HG03108 (cell line): ENCODE measurements at regions not wholly inside any gene's neighbourhood (a gene's known extent, or its start where the extent isn't known, plus 50 kb on each side); places are given as distances from the start of the nearest gene placed in this dataset.
"Not testable (repeated sequence)": the region's sequence is repeated elsewhere in the genome, so short reads cannot be mapped to it uniquely, and the experiment has no call there.

Experiments used
- ATAC-seq: cut with Tn5 transposase; IDR thresholded peaks from one replicate; pipeline ENCODE4 v1.9.1; 2021; ENCODE audit warnings: moderate library complexity; ENCODE audit not compliant: unreplicated experiment

DNA sequence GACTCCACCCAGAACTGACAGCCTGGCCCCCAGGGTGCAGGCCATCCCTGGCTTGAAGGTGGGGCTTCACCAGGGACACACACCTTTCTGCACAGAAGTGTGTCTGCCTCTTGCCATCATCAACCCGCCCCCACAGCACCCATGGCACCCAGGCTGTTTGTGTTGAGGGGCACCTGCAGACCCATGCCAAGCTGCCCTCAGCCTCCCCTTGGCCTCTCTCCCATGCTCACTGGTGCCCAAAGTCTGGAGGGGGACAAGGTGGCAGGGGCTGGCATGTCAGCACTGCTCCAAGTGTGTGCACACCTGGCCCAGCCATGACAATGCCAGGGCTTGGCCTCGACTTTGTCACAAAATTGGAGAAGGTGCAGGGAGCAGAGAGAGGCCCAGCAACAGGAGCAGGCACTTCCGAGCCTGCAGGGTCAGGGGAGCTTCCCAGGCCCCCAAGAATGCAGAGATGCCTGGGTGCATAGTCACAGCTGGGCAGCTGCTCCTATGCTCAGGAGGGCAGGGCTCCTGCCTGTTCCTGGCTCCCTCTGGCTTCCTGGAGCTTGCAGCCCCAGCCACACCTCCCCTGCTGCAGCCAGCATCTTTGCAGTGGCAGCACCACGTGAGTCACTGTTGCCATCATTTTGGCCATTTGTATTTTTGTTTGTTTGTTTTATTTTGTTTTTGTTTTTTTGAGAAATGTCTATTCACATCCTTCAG, 280.6 kb upstream of the UBE2E3 start:
- no peak for ATAC-seq

DNA sequence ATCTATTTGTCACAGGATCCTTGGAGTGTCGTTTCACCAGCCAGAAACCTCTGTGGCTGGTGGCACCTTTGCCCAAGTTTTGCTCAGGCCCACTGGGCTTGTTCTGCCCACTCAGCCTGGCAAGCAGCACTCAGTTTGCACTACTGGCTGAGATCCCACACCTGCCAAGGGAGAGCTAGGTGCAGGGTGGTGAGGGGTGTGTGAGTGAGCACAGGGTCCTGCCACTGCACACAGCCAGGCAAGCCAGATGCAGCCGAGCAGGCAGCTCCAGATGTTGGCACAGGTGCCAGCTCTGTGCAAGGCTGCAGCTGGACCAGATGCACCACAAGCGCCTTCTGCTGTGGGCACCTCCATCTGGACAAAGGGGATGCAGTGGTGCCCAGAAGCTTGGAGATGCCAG, 281.7 kb upstream of the UBE2E3 start:
- ATAC-seq: no peak

DNA sequence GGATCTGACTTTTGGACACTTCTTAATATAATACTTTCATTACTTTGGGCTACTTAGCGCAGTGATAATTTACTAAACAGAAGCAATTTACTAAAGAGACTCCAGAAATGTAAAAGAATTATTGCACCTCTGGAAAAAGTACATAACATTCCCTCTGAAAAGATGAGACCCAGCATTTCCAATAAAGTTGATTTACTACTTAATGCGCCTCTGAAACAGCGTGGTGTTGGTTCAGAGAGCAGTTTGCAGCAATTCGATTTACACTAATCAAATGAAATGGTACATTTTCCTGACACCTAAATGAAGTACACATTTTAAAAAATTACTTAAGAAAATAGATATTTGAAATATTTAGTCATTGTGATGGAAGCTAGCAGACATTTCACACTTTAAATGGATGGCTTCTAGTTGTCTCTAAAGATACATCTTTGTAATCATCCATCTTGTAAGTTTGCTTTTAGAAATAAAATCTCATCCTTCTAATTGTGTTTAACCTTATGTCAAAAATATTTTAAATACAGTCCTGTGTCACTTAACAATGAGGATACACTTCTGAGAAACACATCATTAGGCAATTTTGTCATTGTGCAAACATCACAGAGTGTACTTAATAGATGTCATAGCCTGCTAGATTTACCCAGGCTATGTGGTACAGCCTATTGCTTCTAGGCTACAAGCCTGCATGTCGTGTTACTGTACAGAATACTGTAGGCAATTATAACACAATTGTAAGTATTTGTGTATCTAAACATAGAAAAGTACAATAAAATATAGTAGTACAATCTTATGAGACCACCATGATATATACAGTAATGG, 284.6 kb upstream of the UBE2E3 start:
- no peak for ATAC-seq

DNA sequence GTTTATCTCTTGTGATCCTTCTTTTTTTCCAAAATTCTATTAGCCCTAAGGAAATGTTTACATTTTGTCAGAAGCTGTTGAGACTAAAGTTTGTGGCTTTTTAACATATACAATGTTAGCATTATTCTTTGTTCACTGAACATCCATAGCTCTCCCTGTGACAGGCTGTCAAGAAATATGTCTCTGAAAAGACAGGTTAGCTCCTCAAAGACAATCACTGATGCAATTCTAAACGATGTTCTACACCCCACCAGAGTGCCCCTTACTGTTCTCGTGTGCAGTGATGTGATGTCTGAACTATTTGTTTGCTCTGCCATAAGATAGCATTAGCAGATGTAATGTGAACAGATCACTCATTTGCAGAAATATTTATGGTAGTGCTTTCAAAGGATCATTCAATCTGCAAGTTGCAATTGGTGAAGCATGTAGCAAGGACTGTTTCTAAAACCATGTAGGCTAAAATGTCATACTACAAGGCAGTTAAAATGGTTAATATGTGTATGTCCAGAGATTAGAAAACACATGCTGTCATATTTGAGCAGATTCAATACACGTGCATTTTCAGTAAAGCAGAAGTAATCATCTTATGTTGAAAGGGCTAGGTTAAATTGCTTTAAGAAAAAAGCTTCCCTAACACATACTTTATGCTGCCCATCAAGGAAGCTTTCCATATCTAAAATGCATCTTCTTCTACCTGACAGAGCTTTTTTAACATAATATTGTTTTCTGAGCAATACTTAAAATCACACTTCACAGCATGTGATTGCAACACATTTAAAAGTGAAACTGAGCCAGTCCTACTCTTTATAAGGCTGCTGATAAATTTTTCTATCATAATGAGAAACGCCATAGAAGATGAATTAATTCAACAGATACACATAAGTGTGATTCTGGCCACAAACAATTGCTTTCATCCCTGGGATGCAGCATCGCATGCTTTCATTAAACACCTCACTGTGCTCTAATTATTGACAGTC, 285.7 kb upstream of the UBE2E3 start:
- no peak for ATAC-seq

DNA sequence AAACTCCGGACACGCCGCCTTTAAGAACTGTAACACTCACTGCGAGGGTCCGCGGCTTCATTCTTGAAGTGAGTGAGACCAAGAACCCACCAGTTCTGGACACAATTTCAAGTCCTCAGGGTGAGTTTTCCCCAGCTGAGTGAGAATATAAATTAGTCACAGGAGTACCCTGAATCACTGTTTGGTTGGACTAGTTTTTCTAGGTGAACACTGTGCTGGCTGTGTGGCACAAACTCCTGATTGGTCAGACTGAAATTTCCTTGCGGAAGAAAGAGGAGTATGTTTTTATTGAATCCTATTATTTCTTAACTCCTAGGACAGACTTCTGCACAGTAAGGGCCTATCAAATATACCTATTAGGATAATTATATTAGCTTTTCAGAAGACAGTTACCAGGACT, 288.1 kb upstream of the UBE2E3 start:
- ATAC-seq: no peak

DNA sequence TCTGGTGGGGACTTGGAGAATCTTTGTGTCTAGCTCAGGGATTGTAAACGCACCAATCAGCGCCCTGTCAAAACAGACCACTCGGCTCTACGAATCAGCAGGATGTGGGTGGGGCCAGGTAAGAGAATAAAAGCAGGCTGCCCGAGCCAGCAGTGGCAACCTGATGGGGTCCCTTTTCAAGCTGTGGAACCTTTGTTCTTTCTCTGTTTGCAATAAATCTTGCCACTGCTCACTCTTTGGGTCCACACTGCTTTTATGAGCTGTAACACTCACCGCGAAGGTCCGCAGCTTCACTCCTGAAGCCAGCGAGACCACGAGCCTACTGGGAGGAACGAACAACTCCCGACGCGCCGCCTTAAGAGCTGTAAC, 288.6 kb upstream of the UBE2E3 start:
- ATAC-seq: not testable (repeated sequence)

DNA sequence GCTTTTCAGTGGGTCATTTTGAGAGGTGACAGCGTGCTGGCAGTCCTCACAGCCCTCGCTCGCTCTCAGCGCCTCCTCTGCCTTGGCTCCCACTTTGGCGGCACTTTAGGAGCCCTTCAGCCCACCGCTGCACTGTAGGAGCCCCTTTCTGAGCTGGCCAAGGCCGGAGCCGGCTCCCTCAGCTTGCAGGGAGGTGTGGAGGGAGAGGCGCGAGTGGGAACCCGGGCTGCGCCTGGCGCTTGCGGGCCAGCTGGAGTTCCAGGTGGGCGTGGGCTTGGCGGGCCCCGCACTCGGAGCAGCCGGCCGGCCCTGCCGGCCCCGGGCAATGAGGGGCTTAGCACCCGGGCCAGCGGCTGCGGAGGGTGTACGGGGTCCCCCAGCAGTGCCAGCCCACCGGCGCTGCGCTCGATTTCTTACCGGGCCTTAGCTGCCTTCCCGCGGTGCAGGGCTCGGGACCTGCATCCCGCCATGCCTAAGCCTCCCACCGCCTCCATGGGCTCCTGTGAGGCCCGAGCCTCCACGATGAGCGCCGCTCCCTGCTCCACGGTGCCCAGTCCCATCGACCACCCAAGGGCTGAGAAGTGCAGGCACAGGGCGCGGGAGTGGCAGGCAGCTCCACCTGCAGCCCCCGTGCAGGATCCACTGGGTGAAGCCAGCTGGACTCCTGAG, 289.1 kb upstream of the UBE2E3 start:
- ATAC-seq: not testable (repeated sequence)

DNA sequence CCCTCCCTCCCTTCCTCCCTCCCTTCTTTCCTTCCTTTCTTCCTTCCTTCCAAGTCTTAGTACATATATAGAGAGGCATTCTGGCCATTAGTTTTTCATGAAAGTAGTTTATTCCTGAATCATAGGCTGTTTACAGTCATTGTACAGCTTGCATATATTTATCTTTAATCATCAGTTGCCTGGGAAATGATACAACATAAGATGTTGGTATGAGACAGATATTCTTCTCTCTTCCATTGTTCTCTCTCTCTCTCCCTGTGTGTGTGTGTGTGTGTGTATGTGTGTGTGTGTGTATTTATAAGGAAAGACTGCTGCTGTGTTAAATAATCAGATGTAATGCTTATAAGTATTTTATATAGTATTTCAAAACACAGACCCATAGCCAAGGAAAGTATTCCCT, 289.8 kb upstream of the UBE2E3 start:
- no peak for ATAC-seq

DNA sequence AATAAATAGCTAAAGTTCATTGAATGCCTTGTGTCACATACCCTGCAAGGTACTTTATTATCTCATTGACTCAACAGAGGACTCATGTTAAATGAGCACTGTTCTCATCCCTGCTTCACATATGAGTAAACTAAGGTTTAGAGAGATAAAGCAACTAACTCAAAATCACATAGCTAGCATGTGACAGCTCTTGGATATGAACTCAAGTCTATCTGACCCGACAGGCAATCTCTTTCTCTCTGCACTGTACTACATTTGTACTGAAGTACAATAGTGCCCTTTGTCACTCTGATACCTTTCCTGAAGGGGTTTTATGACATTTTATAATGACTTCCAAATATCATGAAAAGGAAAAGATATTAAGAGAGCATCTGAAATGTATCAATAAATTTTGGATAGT, 297.5 kb upstream of the UBE2E3 start:
- no peak for ATAC-seq

DNA sequence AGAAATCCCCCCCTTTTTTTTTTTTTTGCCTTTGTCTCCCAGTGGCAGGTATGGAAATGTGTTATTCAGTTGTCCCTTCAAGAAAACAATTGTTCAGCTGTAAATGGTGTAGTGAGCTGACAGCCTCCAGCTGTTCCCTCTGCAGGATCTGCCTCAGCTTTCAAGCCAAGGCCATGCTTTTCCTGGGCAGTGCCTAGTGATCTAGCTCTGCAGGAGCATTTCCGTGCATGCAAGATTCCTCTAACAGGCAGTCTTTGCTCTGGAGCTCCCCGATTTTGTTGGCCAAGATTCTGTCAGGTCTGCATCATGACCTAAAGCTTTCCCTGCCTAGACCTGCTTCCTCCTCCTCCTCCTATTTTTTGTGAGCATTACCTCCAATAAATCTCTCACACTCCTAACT, 300.7 kb upstream of the UBE2E3 start:
- no peak for ATAC-seq

DNA sequence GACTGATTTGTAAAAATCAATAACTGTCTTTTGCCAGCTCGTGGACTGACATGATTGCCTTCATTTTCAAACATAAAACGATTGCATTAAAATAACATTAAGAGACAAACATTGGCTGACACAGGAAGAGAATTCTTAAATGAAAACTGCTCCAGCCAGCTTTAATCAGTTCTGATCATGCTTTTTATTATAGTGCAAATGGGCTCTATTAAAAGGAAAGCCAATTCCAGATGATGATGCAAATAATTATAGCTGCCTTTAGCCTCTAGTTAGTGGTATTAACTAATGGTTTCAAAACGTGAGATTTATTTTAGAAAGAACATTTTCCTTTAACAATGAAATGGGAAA, 301.8 kb upstream of the UBE2E3 start:
- ATAC-seq: no peak

DNA sequence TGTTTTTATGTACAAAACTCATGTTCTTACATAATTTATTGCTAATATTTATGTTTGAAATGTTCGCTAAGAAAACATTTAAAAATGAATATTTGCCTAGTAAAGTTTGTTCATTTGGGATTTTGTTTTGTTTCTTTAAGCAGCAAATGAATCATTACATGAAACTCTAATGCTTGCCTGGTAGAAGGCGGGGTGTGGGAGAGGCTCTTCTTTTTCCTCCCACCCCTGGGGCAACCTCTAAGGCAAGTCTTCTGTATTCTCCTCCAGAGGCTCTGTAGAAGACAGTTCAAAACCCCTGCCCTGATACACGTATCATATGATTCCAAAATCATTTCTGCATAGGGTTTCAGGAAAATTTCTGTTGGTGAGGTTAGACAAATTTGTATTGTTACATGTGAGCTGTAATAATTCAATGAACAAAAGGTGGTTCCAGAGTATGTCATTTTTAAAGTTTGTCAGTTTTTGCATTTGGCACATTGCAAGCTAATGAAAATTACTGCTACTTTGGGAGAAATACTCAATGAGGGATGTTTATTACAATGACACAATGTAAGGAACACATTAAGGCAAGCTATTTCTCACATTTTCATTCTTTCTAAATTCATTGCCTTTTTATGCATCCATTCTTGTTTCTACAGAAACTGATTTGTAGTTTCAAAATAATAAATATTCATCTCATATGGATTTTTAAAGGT, 302.3 kb upstream of the UBE2E3 start:
- ATAC-seq: no peak

DNA sequence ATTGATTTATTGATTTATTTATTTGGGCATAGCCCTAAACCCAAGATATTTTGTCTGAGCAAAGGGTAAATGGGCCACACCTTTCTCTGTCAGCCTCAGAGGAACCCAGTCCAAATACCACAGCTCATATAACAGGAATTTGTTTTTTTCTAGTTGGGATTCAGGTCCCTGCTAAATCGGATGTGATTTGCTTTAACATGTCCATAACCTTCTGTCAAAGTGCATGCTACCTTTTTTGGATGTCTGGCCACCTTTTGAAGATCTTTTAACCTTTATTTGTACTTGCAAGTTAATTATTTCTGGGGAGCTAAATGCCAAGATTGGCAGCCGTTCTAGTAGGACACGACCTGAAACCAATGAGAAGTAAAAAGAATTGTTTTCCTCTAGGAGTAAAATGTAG, 303.2 kb upstream of the UBE2E3 start:
- ATAC-seq: no peak

DNA sequence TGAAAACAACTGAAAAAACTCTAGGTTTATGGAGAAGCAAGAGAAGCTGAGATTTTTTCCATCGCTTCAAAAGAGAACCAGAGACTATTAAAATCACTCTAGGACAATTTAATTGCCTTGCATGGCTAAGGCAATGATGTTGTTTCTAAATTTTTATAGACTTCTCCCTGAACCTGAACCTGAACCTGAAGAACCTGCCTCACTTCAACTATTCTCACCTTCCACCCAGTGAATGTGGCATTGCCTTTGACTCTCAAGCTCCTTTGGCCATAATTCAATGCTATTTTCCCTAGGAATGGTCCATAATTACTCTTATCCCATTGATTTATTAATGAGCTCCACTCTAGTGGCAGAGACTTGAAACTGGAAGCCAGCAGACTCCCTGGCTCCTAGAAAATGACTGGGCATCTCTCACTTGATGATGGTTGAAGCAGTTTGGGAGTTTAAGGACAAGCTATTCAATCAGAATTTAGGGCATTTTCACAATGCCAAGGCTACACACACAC, 303.8 kb upstream of the UBE2E3 start:
- ATAC-seq: no peak

DNA sequence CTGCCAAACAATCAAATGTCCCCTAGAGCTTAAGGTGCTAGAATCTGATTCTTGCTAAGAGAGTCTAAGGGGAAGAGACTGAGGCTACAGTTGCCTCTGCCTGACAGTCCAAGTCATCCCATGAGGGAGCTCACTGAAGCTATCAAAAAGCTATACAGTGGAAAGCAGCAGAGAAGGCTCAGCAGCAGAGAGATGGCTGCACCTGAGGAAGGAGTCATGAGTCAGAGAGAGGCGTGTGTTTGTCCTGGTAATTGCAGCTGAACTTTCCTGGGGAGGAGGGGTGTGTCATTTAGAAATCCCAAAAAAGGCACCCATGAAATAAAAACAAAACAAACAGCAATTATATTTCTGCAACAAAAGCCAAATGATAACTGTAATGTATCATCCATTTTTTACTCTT, 305.2 kb upstream of the UBE2E3 start:
- ATAC-seq: no peak

DNA sequence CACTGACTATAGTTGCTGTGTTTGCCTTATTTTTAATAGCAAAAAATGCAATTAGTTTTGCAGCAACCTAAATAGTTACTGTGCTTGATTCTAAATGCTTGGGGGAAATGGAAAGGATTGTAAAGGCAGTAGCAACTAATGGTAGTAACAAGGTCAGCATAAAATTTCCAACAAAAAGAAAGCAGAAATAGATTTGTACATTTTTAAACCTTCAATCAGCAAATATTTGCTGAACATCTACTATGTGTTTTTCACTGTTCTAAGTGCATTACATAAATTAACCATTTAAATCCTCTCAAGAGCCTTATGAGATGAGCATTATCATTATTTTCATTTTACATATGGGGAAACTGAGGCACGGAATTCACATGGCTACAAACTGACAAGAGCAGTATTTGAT, 308.0 kb upstream of the UBE2E3 start:
- ATAC-seq: no peak

DNA sequence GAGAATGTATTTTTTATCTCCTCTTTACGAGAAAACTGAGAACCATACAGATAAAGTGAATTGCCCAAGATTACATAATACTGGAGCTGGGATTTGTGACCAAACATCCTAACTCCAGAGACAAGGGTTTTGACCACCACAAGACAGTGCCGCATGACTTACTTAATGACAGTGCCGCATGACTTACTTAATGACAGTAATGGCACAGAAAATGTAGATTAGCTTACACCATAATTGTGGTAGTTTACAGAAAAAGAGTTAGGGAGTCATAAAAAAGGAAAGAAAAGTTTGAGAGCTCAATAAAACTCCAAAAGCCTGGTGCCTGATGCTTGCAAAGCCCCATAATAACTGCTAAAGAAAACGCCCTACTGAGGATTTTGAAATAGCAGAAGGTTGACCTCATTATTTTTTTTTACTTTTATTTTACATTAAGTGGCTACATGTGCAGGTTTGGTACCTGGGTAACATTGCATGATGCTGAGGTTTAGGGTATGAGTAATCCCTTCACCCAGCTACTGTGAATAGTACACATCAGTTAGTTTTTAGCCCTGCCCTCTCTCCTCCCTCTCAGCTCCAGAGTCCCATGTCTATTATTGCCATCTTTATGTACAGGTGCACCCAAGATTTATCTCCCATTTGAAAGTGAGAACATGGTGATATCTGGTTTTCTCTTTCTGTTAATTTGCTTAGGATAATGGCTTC, 310.0 kb upstream of the UBE2E3 start:
- no peak for ATAC-seq

DNA sequence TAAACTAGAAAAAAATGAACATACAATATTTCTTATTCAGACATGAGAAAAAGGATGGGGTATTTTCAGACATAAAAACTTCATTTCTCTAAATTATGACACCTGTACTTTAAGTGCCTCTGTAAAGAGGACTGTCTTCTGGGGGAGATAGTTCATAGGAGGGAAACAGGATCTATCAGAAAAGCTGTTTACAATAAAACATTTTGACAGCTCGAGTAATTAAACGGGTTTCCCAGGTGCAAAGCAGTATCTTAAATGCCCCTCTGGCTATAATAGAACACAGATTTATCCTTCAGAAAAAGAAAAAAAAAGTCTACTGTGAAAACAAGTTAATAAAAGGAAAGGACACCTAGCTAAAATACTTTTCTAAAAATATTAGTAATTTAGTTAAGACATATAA, 311.4 kb upstream of the UBE2E3 start:
- no peak for ATAC-seq

DNA sequence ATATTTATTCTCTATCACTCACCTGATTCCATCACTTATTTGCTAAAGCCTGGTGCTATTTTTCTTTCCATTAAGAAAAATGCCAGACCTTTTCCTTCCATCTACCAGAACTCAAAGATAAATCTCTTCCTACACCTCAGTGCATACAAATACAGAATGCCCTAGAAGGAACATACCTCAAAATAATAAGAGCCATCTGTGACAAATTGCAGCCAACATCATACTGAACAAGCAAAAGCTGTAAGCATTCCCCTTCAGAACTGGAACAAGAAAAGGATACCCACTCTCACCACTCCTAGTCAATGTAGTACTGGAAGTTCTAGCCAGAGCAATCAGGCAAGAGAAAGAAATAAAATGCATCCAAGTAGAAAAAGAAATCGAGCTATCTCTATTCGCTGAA, 315.9 kb upstream of the UBE2E3 start:
- no peak for ATAC-seq
